ENCODE measurements at regions not wholly inside any gene's neighbourhood (a gene's known extent, or its start where the extent isn't known, plus 50 kb on each side); places are given as distances from the start of the nearest gene placed in this dataset.

DNA sequence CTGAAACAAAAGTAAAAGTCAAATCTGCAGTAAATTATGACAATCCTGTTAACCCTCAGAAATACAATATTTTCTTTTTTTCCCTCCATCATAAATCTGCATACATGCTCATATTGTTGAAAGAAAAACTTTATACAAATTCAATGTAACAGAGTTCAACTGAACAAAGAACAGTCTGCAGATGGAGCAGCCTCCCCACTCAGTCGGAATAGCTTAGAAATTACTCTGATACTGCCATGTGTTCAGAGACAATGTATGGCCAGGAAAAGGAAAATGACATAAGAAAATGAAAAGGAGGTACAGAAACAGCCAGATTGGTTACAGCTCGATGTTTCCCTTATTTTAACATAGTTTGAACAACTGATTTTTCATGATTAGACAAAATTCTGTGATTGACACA lies 651.9 kb upstream of the COBL start:
- TF ChIP-seq, protein P1, sequence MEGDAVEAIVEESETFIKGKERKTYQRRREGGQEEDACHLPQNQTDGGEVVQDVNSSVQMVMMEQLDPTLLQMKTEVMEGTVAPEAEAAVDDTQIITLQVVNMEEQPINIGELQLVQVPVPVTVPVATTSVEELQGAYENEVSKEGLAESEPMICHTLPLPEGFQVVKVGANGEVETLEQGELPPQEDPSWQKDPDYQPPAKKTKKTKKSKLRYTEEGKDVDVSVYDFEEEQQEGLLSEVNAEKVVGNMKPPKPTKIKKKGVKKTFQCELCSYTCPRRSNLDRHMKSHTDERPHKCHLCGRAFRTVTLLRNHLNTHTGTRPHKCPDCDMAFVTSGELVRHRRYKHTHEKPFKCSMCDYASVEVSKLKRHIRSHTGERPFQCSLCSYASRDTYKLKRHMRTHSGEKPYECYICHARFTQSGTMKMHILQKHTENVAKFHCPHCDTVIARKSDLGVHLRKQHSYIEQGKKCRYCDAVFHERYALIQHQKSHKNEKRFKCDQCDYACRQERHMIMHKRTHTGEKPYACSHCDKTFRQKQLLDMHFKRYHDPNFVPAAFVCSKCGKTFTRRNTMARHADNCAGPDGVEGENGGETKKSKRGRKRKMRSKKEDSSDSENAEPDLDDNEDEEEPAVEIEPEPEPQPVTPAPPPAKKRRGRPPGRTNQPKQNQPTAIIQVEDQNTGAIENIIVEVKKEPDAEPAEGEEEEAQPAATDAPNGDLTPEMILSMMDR (IDR thresholded peaks at IDR 0.05), result no peak
- TF ChIP-seq POLR2A (IDR thresholded peaks at IDR 0.05), result no peak
